Astrocyte (in vitro differentiated cells and primary cell): ENCODE measurements at regions not wholly inside any gene's neighbourhood (a gene's known extent, or its start where the extent isn't known, plus 50 kb on each side); places are given as distances from the start of the nearest gene placed in this dataset.

Source experiments
- DNase-seq: peaks from one replicate; pipeline ENCODE4 v3.0.0-alpha.2; 2010; ENCODE audit warnings: low read depth
- FAIRE-seq: peaks from 2 replicates; lab custom pipeline; 2011; peaks lifted over from hg19 to GRCh38; lab: Jason Lieb, UNC
- H2AFZ ChIP-seq: 2 replicates; pipeline ENCODE4 v1.6.0; 2012; ENCODE audit warnings: low read depth, low read length, inconsistent platforms
- H3K27ac ChIP-seq: 2 replicates; pipeline ENCODE4 v1.5.1; 2011; ENCODE audit warnings: low read depth, low read length, inconsistent platforms
- H3K27me3 ChIP-seq: 2 replicates; pipeline ENCODE4 v1.6.0; 2011; ENCODE audit warnings: low read length, inconsistent platforms; ENCODE audit not compliant: insufficient read depth
- H3K36me3 ChIP-seq: 2 replicates; pipeline ENCODE4 v1.5.1; 2011; ENCODE audit warnings: low read length, inconsistent platforms; ENCODE audit not compliant: insufficient read depth
- H3K4me1 ChIP-seq: 2 replicates; pipeline ENCODE4 v1.5.1; 2011; ENCODE audit warnings: low read length, inconsistent platforms; ENCODE audit not compliant: insufficient read depth
- H3K4me2 ChIP-seq: 2 replicates; pipeline ENCODE4 v1.6.0; 2012; ENCODE audit warnings: low read length, inconsistent platforms
- H3K4me3 ChIP-seq: 2 replicates; pipeline ENCODE4 v1.5.1; 2011; ENCODE audit warnings: low read depth, mild to moderate bottlenecking, low read length, inconsistent platforms; ENCODE audit not compliant: insufficient read depth
- H3K79me2 ChIP-seq: 2 replicates; pipeline ENCODE4 v1.6.0; 2012; ENCODE audit warnings: mild to moderate bottlenecking, low read length, inconsistent platforms; ENCODE audit not compliant: insufficient read depth
- H3K9ac ChIP-seq: 2 replicates; pipeline ENCODE4 v1.6.0; 2012; ENCODE audit warnings: mild to moderate bottlenecking, low read length, inconsistent platforms
- H3K9me3 ChIP-seq: 2 replicates; pipeline ENCODE4 v1.5.1; 2012; ENCODE audit warnings: low read depth, mild to moderate bottlenecking, low read length, inconsistent platforms; ENCODE audit not compliant: insufficient read depth
- H4K20me1 ChIP-seq: 2 replicates; pipeline ENCODE4 v1.6.0; 2012; ENCODE audit warnings: low read length, inconsistent platforms; ENCODE audit not compliant: insufficient read depth
- H3K27ac Mint-ChIP-seq: one replicate; pipeline ENCODE4 v1.8.0; 2021; ENCODE audit warnings: mild to moderate bottlenecking, mixed read lengths; ENCODE audit not compliant: unreplicated experiment
- H3K27me3 Mint-ChIP-seq: one replicate; pipeline ENCODE4 v1.8.0; 2021; ENCODE audit warnings: low read depth, mixed read lengths; ENCODE audit not compliant: unreplicated experiment
- H3K36me3 Mint-ChIP-seq: one replicate; pipeline ENCODE4 v1.8.0; 2021; ENCODE audit warnings: low read depth, mixed read lengths; ENCODE audit not compliant: unreplicated experiment
- H3K4me1 Mint-ChIP-seq: one replicate; pipeline ENCODE4 v1.8.0; 2021; ENCODE audit warnings: low read depth, mixed read lengths; ENCODE audit not compliant: unreplicated experiment
- H3K4me3 Mint-ChIP-seq: one replicate; pipeline ENCODE4 v1.8.0; 2021; ENCODE audit warnings: mild to moderate bottlenecking, moderate library complexity, mixed read lengths; ENCODE audit not compliant: unreplicated experiment
- H3K9me3 Mint-ChIP-seq: one replicate; pipeline ENCODE4 v1.8.0; 2021; ENCODE audit warnings: mild to moderate bottlenecking, mixed read lengths; ENCODE audit not compliant: unreplicated experiment
- EZH2 ChIP-seq: IDR thresholded peaks from 2 replicates; pipeline ENCODE4 v1.6.1; 2012; ENCODE audit warnings: mild to moderate bottlenecking, low read length, inconsistent platforms; ENCODE audit not compliant: insufficient read depth
- TF ChIP-seq, protein P1 (sequence below): IDR thresholded peaks from 2 replicates; pipeline ENCODE4 v1.5.1; 2011; ENCODE audit warnings: low read depth, mild to moderate bottlenecking, inconsistent platforms, low read length, moderate library complexity; ENCODE audit not compliant: insufficient read depth

DNA sequence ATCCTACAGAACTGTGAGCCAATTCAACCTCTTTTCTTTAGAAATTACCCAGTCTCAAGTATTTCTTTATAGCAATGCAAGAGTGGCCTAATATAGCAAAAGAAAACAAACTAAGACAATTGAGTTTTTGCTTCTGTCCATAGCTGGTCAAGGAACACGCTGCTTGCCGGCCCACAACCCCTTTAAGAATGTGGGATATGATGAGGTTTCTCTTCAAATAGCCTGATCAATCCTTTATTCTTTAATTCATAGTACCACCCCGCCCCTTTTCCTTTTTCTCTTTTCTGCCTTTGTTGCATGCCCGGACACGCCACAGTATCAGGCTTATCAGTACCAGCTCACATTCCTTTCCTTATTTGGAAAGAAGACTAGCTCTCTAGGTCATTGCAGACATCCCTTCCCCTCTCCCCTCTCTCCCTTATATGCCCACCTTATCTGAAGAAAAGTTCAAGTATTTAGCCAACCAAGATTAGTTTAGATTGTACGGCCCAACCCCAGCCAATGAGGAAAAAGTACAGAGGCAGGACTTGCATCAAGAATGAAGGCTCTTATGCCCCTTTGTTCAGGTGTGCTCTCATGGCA lies 404.5 kb downstream of the OCA2 start:
- Histone ChIP-seq H3K36me3 (no peaks in the 10 kb centered on the region), H3K4me2 (no peak overlapping the region), H4K20me1 (no peaks in the 10 kb centered on the region), H3K4me3 (no peak overlapping the region), H3K4me1 (peaks cover 6% of the 10 kb centered on the region), H3K27me3 (no peaks in the 10 kb centered on the region), H3K9ac (no peak overlapping the region), H3K9me3 (no peaks in the 10 kb centered on the region), H3K27ac (peak overlapping the region; percentile 42), H3K79me2 (no peaks in the 10 kb centered on the region), H2AFZ (peak overlapping the region; percentile 50)
- no peak overlapping the region for H3K27ac Mint-ChIP-seq
- H3K4me3 Mint-ChIP-seq, result no peak overlapping the region
- peaks cover 19% of the 10 kb centered on the region for H3K9me3 Mint-ChIP-seq
- peaks cover 1% of the 10 kb centered on the region for H3K4me1 Mint-ChIP-seq
- no peaks in the 10 kb centered on the region for H3K27me3 Mint-ChIP-seq
- peak; percentile 62 for DNase-seq
- TF ChIP-seq, protein P1, sequence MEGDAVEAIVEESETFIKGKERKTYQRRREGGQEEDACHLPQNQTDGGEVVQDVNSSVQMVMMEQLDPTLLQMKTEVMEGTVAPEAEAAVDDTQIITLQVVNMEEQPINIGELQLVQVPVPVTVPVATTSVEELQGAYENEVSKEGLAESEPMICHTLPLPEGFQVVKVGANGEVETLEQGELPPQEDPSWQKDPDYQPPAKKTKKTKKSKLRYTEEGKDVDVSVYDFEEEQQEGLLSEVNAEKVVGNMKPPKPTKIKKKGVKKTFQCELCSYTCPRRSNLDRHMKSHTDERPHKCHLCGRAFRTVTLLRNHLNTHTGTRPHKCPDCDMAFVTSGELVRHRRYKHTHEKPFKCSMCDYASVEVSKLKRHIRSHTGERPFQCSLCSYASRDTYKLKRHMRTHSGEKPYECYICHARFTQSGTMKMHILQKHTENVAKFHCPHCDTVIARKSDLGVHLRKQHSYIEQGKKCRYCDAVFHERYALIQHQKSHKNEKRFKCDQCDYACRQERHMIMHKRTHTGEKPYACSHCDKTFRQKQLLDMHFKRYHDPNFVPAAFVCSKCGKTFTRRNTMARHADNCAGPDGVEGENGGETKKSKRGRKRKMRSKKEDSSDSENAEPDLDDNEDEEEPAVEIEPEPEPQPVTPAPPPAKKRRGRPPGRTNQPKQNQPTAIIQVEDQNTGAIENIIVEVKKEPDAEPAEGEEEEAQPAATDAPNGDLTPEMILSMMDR, result no peak
- no peak for TF ChIP-seq EZH2
- H3K36me3 Mint-ChIP-seq, result peaks cover 4% of the 10 kb centered on the region
- no peak for FAIRE-seq

DNA sequence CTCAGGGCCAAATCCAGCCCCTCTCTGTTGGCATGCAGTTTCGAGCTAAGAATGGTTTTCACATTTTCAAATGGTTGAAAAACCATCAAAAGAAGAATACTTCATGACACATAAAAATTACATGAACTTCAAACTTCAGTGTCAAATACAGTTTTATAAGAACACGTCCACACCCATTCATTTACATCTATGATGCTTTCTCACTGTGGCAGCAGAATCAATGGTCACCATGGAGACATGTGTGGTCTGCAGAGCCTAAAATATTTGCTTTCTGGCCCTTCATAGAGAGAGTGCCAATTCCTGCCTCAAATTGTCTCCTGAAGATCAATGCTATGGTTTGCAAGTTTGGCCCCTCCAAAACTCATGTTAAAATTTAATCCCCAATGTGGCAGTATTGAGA lies 405.8 kb downstream of the OCA2 start:
- H3K4me3 ChIP-seq, result no peak overlapping the region
- H3K4me3 Mint-ChIP-seq, result no peak overlapping the region
- H3K4me1 ChIP-seq, result peaks cover 6% of the 10 kb centered on the region
- no peaks in the 10 kb centered on the region for H4K20me1 ChIP-seq
- no peaks in the 10 kb centered on the region for H3K9me3 ChIP-seq
- H3K27me3 Mint-ChIP-seq, result no peaks in the 10 kb centered on the region
- no peak overlapping the region for H3K9ac ChIP-seq
- no peak overlapping the region for H3K27ac ChIP-seq
- FAIRE-seq (no peak), DNase-seq (no peak)
- peaks cover 1% of the 10 kb centered on the region for H3K4me1 Mint-ChIP-seq
- H3K79me2 ChIP-seq, result no peaks in the 10 kb centered on the region
- no peaks in the 10 kb centered on the region for H3K36me3 ChIP-seq
- H3K27ac Mint-ChIP-seq, result no peak overlapping the region
- peaks cover 4% of the 10 kb centered on the region for H3K36me3 Mint-ChIP-seq
- peaks cover 19% of the 10 kb centered on the region for H3K9me3 Mint-ChIP-seq
- TF ChIP-seq EZH2, result no peak
- TF ChIP-seq, protein P1, result no peak
- no peaks in the 10 kb centered on the region for H3K27me3 ChIP-seq
- H3K4me2 ChIP-seq, result no peak overlapping the region
- H2AFZ ChIP-seq, result no peak overlapping the region

DNA sequence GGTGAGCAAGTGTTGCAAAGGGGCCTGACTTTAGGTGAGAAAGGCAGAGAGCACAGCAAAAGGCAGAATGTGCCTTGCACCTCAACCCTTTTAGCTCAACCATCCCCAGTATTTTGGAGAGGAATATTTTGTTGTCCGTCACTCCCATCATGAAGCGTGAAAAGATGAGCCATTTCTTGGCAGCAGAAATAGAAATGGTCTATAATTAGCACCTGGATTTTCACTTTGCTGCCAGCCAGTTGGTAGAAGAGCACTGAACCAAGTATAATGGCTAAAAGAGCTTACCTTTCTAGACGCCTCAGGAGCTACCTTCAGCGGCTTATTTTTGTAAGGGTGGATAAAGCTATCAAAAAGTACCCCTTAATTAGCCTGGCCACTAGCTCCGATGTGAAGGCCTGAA lies 406.7 kb downstream of the OCA2 start:
- no peak for FAIRE-seq

More for the DNA sequence above, 406.7 kb downstream of the OCA2 start:
- no peak overlapping the region for H3K9ac ChIP-seq
- peaks cover 19% of the 10 kb centered on the region for H3K9me3 Mint-ChIP-seq
- peaks cover 4% of the 10 kb centered on the region for H3K36me3 Mint-ChIP-seq
- peaks cover 6% of the 10 kb centered on the region for H3K4me1 ChIP-seq
- H2AFZ ChIP-seq, result no peak overlapping the region
- H3K79me2 ChIP-seq, result no peaks in the 10 kb centered on the region
- H3K27me3 Mint-ChIP-seq, result no peaks in the 10 kb centered on the region
- H3K9me3 ChIP-seq, result no peaks in the 10 kb centered on the region
- no peak overlapping the region for H3K4me2 ChIP-seq
- H3K4me3 ChIP-seq, result no peak overlapping the region
- H3K27me3 ChIP-seq, result no peaks in the 10 kb centered on the region
- no peak for TF ChIP-seq EZH2
- no peak overlapping the region for H3K27ac Mint-ChIP-seq
- no peak for DNase-seq
- no peak overlapping the region for H3K4me3 Mint-ChIP-seq
- H3K4me1 Mint-ChIP-seq, result peaks cover 1% of the 10 kb centered on the region
- no peaks in the 10 kb centered on the region for H3K36me3 ChIP-seq
- no peak overlapping the region for H3K27ac ChIP-seq
- no peaks in the 10 kb centered on the region for H4K20me1 ChIP-seq
